PC-9 (cell line): ENCODE measurements at regions not wholly inside any gene's neighbourhood (a gene's known extent, or its start where the extent isn't known, plus 50 kb on each side); places are given as distances from the start of the nearest gene placed in this dataset.

Experiments used
- BruUV-seq: library from RNA; stranded (reverse); fragments of 400-500 nt; replicated peaks from 2 replicates; lab custom pipeline; 2021; lab: Mats Ljungman, UMichigan
- CTCF ChIA-PET: fragments of 300-600 bp; sonication (Branson Sonifier 250); formaldehyde crosslinking; loops from one replicate; lab custom pipeline; 2022; ENCODE audit warnings: antibody characterized with exemption; lab: Charles Lee
- POLR2A ChIA-PET: fragments of 300-600 bp; sonication (Branson Sonifier 250); formaldehyde crosslinking; loops from one replicate; lab custom pipeline; 2022; ENCODE audit warnings: antibody characterized with exemption; ENCODE audit not compliant: unreplicated experiment; lab: Charles Lee
- DNase-seq, 2 experiments: peaks; one replicate each; pipeline versions ENCODE4 v3.0.0 to v3.0.0-alpha.2; 2015 to 2022; ENCODE audit warnings: mixed read lengths in 1 of 2
- H2AFZ ChIP-seq: fragments of 200-600 bp; sonication (generic); 2 replicates; pipeline ENCODE4 v1.8.1; 2017; ENCODE audit warnings: antibody characterized with exemption
- H3F3A ChIP-seq: fragments of 200-600 bp; sonication (generic); 2 replicates; pipeline ENCODE4 v1.8.1; 2017; ENCODE audit warnings: antibody characterized with exemption, mild to moderate bottlenecking, low read depth; ENCODE audit not compliant: insufficient read depth
- H3K27ac ChIP-seq: fragments of 200-600 bp; sonication (generic); 2 replicates; pipeline ENCODE4 v1.6.1; 2016; ENCODE audit warnings: mixed run types
- H3K27me3 ChIP-seq: fragments of 200-600 bp; sonication (generic); 2 replicates; pipeline ENCODE4 v1.6.1; 2016; ENCODE audit warnings: low read depth, mixed run types; ENCODE audit not compliant: insufficient read depth
- H3K36me3 ChIP-seq: fragments of 200-600 bp; sonication (generic); 2 replicates; pipeline ENCODE4 v1.6.1; 2016; ENCODE audit warnings: low read depth, mixed run types
- H3K4me1 ChIP-seq: fragments of 200-600 bp; sonication (generic); replicated peaks from 2 replicates; pipeline ENCODE4 v1.6.1; 2016; ENCODE audit warnings: mixed run types; ENCODE audit not compliant: insufficient read depth
- H3K4me2 ChIP-seq: fragments of 200-600 bp; sonication (generic); 2 replicates; pipeline ENCODE4 v1.6.1; 2017; ENCODE audit warnings: mixed run types
- H3K4me3 ChIP-seq: fragments of 200-600 bp; sonication (generic); 2 replicates; pipeline ENCODE4 v1.6.1; 2016; ENCODE audit warnings: mixed run types
- H3K79me2 ChIP-seq: fragments of 200-600 bp; sonication (generic); 2 replicates; pipeline ENCODE4 v1.6.1; 2017; ENCODE audit warnings: low read depth, mixed run types
- H3K9me2 ChIP-seq: fragments of 200-600 bp; sonication (generic); 2 replicates; pipeline ENCODE4 v1.8.1; 2017; ENCODE audit warnings: mild to moderate bottlenecking; ENCODE audit not compliant: insufficient read depth
- H3K9me3 ChIP-seq: fragments of 200-600 bp; sonication (generic); 2 replicates; pipeline ENCODE4 v1.8.1; 2016; ENCODE audit warnings: low read depth; ENCODE audit not compliant: insufficient read depth
- H4K20me1 ChIP-seq: fragments of 200-600 bp; sonication (generic); 2 replicates; pipeline ENCODE4 v1.8.1; 2017; ENCODE audit not compliant: insufficient read depth
- CTCF ChIP-seq: fragments of 200-600 bp; sonication (generic); conservative IDR thresholded peaks from 2 replicates; pipeline ENCODE4 v1.6.1; 2017; ENCODE audit warnings: mixed run types, antibody characterized with exemption, mild to moderate bottlenecking, moderate library complexity
- EZH2 ChIP-seq: fragments of 200-600 bp; sonication (generic); IDR thresholded peaks from 2 replicates; pipeline ENCODE4 v1.8.0; 2017; ENCODE audit warnings: antibody characterized with exemption, low read depth
- intact Hi-C: fragments of 100-400 bp; cut with micrococcal nuclease; formaldehyde crosslinking; loops from one replicate; pipeline ENCODE4 v1.10.0; 2022; ENCODE audit not compliant: unreplicated experiment

GRCh38 chr4:174137698-174138097 lies 145.8 kb downstream of the FBXO8 start:
- no peaks in the 10 kb centered on the region for H3K79me2 ChIP-seq
- H2AFZ ChIP-seq, result no peak overlapping the region
- no peak for TF ChIP-seq EZH2
- no peak for TF ChIP-seq CTCF
- H3K36me3 ChIP-seq, result no peaks in the 10 kb centered on the region
- H3K9me2 ChIP-seq, result no peaks in the 10 kb centered on the region
- H3K4me1 ChIP-seq, result no peaks in the 10 kb centered on the region
- no peaks in the 10 kb centered on the region for H4K20me1 ChIP-seq
- H3F3A ChIP-seq, result no peaks in the 10 kb centered on the region
- H3K9me3 ChIP-seq, result no peaks in the 10 kb centered on the region
- intact Hi-C loops, result no loop called here
- H3K27ac ChIP-seq, result no peak overlapping the region
- ChIA-PET POLR2A (no interaction called here), CTCF (no interaction called here)
- BruUV-seq, result no TSS peak
- no peak for DNase-seq
- no peak overlapping the region for H3K4me2 ChIP-seq
- H3K4me3 ChIP-seq, result no peak overlapping the region
- H3K27me3 ChIP-seq, result no peaks in the 10 kb centered on the region

GRCh38 chr4:174135936-174136406 lies 147.5 kb downstream of the FBXO8 start:
- H3K27ac ChIP-seq, result no peak overlapping the region
- no peak for DNase-seq
- no peaks in the 10 kb centered on the region for H3F3A ChIP-seq
- H3K9me3 ChIP-seq, result no peaks in the 10 kb centered on the region
- H3K27me3 ChIP-seq, result no peaks in the 10 kb centered on the region
- H4K20me1 ChIP-seq, result no peaks in the 10 kb centered on the region
- no peak overlapping the region for H3K4me3 ChIP-seq
- ChIA-PET POLR2A (no interaction called here), CTCF (no interaction called here)
- no TSS peak for BruUV-seq
- H3K4me1 ChIP-seq, result no peaks in the 10 kb centered on the region
- H3K79me2 ChIP-seq, result no peaks in the 10 kb centered on the region
- no peak overlapping the region for H3K4me2 ChIP-seq
- H2AFZ ChIP-seq, result no peak overlapping the region
- no peaks in the 10 kb centered on the region for H3K9me2 ChIP-seq
- no peaks in the 10 kb centered on the region for H3K36me3 ChIP-seq
- intact Hi-C loops, result no loop called here
- no peak for TF ChIP-seq EZH2
- TF ChIP-seq CTCF, result no peak

GRCh38 chr4:174135530-174135929 lies 147.9 kb downstream of the FBXO8 start:
- intact Hi-C loops, result no loop called here
- no peak overlapping the region for H3K4me3 ChIP-seq
- no peak overlapping the region for H3K4me2 ChIP-seq
- TF ChIP-seq EZH2, result no peak
- TF ChIP-seq CTCF, result no peak
- no peaks in the 10 kb centered on the region for H3K9me2 ChIP-seq
- H3K36me3 ChIP-seq, result no peaks in the 10 kb centered on the region
- H2AFZ ChIP-seq, result no peak overlapping the region
- H3K27me3 ChIP-seq, result no peaks in the 10 kb centered on the region
- POLR2A ChIA-PET, result no interaction called here
- no peaks in the 10 kb centered on the region for H3K79me2 ChIP-seq
- no peaks in the 10 kb centered on the region for H3K4me1 ChIP-seq
- no TSS peak for BruUV-seq
- no peaks in the 10 kb centered on the region for H3K9me3 ChIP-seq
- no peaks in the 10 kb centered on the region for H3F3A ChIP-seq
- H4K20me1 ChIP-seq, result no peaks in the 10 kb centered on the region
- H3K27ac ChIP-seq, result no peak overlapping the region
- DNase-seq, result no peak
- CTCF ChIA-PET, result no interaction called here
